BLaER1 (cell line): ENCODE measurements at regions not wholly inside any gene's neighbourhood (a gene's known extent, or its start where the extent isn't known, plus 50 kb on each side); places are given as distances from the start of the nearest gene placed in this dataset.

Source experiments
- H3K27ac ChIP-seq: shearing (Covaris generic); formaldehyde crosslinking; 2 replicates; pipeline ENCODE4 v1.8.1; 2022
- H3K27me3 ChIP-seq: shearing (Covaris generic); formaldehyde crosslinking; 2 replicates; pipeline ENCODE4 v1.8.1; 2022
- H3K36me3 ChIP-seq: shearing (Covaris generic); formaldehyde crosslinking; 2 replicates; pipeline ENCODE4 v1.8.1; 2022
- H3K4me1 ChIP-seq: shearing (Covaris generic); formaldehyde crosslinking; 2 replicates; pipeline ENCODE4 v1.8.1; 2022
- H3K4me2 ChIP-seq: shearing (Covaris generic); formaldehyde crosslinking; 2 replicates; pipeline ENCODE4 v1.8.1; 2022
- H3K4me3 ChIP-seq: shearing (Covaris generic); formaldehyde crosslinking; 2 replicates; pipeline ENCODE4 v1.8.1; 2022
- H3K9ac ChIP-seq: shearing (Covaris generic); formaldehyde crosslinking; 2 replicates; pipeline ENCODE4 v1.8.1; 2022
- H3K9me3 ChIP-seq: shearing (Covaris generic); formaldehyde crosslinking; 2 replicates; pipeline ENCODE4 v1.8.1; 2022
- H4K20me1 ChIP-seq: shearing (Covaris generic); formaldehyde crosslinking; 2 replicates; pipeline ENCODE4 v1.8.1; 2022
- Cebpa-rat ChIP-seq: shearing (Covaris generic); IDR thresholded peaks from 2 replicates; pipeline ENCODE4 v1.8.1; 2022

DNA sequence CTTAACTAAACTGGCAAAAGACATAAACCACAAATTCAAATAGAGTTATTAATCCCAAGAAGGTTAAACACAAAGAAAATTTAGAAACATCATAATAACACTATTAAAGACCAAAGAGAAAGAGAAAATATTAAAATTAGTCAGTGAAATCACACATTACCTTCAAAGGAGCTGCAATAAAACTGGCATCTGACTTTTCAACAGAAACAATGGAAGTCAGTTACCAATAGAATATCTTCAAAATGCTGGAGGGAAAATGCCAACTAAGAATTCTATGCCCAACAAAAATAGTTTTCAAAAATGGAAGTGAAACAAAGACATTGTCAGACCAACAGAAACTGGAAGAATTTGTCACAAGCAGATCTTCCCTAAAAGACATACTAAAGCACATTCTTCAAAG, 68.7 kb upstream of the RNF7 start:
- Histone ChIP-seq H3K4me1 (no peaks in the 10 kb centered on the region), H3K4me2 (no peak overlapping the region), H3K36me3 (no peaks in the 10 kb centered on the region), H3K27me3 (no peaks in the 10 kb centered on the region), H3K4me3 (no peak overlapping the region), H3K27ac (no peak overlapping the region), H4K20me1 (no peaks in the 10 kb centered on the region), H3K9ac (no peak overlapping the region), H3K9me3 (peaks cover 42% of the 10 kb centered on the region)
- TF ChIP-seq Cebpa-rat, result no peak

DNA sequence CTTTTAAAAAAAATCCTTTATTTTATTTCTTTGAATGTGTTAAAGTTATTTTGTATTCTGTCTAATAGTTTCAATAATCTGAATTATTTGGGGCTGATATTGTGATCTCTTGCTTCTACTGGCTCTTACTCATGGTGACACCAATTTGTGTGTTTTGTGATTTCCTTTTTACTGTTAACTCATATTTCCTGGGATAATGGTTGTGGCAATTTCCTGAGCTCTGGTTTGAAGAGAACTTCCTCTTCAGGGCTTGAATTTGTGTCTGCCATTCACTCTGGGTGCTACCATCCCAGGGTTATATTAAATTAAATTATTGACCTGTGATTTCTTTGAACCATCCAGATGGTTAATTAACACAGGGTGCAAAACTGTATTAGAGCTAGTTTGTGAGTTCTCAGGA, 60.4 kb upstream of the RNF7 start:
- no peak for TF ChIP-seq Cebpa-rat
- Histone ChIP-seq H3K4me3 (no peak overlapping the region), H3K9ac (no peak overlapping the region), H3K27me3 (no peaks in the 10 kb centered on the region), H3K36me3 (no peaks in the 10 kb centered on the region), H3K4me1 (peaks cover 24% of the 10 kb centered on the region), H3K9me3 (peaks cover 14% of the 10 kb centered on the region), H4K20me1 (no peaks in the 10 kb centered on the region), H3K4me2 (no peak overlapping the region), H3K27ac (no peak overlapping the region)

DNA sequence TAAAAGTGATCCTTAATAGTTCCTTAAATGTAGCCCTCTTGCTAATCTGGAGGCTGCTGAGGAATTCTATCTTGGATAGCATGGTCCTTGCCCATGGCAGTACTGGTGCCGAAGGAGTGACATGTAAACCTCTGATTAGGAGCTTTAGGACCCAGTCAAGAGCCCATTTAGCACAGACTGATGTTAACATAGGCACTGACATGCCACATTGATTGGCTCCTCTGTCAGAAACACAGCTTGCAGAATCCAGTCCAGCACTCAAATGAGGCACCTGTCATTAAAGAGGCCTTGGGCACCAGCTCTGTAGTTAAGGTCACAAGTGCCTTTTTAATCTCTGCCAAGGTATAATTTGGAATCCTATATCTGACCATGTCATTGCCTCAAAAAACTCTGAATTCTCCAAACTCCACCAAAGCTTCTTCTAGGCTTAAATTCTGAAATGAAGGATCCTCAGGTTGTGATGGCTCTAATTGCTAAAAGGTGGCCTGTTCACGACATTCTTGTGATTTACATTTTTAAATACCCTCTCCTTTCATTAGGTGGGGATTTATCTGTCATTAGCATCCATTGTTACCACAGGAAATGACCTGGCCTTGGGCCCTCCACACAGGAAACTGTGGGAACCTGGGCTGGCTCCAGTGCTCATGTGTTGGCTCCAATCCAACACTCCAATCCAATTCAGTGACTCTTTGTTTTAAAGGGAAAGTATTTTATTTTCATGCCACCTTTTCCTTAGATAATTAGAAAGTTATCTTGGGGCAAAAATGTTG, 57.3 kb upstream of the RNF7 start:
- peaks cover 14% of the 10 kb centered on the region for H3K9me3 ChIP-seq
- no peaks in the 10 kb centered on the region for H3K27me3 ChIP-seq
- no peaks in the 10 kb centered on the region for H3K36me3 ChIP-seq
- H3K4me2 ChIP-seq, result peak overlapping the region; percentile 50
- peaks cover 24% of the 10 kb centered on the region for H3K4me1 ChIP-seq
- no peak for TF ChIP-seq Cebpa-rat
- no peak overlapping the region for H3K27ac ChIP-seq
- H4K20me1 ChIP-seq, result no peaks in the 10 kb centered on the region
- no peak overlapping the region for H3K9ac ChIP-seq
- no peak overlapping the region for H3K4me3 ChIP-seq

DNA sequence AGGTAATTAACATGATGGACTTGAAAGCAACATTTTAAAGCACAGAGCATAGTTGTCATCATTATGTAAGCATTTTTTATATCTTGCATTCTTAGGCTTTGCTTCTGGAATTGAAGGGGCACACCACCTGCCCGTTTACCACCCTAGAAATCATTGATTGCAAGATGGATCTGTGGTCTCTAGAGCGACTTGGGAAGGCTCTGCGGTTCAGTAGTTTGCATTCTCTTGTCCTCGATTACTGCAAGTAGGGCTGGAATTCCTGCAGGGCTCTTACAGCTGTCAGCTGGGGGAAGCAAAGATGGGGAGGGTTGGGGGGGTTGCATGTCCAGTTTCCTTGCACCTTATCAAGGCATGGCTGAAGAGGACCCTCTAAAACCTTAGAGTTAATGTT, 56.7 kb upstream of the RNF7 start:
- Histone ChIP-seq H3K4me2 (peak overlapping the region; percentile 50), H3K9ac (no peak overlapping the region), H3K4me3 (no peak overlapping the region), H3K4me1 (peaks cover 24% of the 10 kb centered on the region), H3K27ac (no peak overlapping the region), H3K27me3 (no peaks in the 10 kb centered on the region), H3K9me3 (peaks cover 14% of the 10 kb centered on the region), H3K36me3 (no peaks in the 10 kb centered on the region), H4K20me1 (no peaks in the 10 kb centered on the region)
- TF ChIP-seq Cebpa-rat, result no peak

DNA sequence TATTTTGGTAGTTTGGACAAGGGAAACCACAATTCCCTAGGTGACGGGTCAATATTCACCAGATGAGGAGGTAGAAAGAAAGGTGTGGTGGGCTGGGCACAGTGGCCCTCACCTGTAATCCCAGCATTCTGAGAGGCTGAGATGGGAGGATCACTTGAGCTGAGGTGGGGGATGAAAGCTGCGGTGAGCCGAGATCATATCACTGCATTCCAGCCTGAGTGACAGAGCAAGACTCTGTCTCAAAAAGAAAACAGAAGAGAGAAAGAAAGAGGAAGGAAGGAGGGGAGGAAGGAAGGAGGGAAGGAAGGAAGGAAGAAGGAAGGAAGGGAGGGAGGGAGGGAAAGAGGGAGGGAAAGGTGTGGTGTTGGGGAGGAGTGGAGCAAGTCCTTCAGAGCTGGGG, 56.1 kb upstream of the RNF7 start:
- Histone ChIP-seq H3K4me1 (peaks cover 24% of the 10 kb centered on the region), H3K27ac (no peak overlapping the region), H3K27me3 (no peaks in the 10 kb centered on the region), H3K36me3 (no peaks in the 10 kb centered on the region), H3K4me3 (no peak overlapping the region), H3K9ac (no peak overlapping the region), H3K9me3 (peaks cover 14% of the 10 kb centered on the region), H4K20me1 (no peaks in the 10 kb centered on the region), H3K4me2 (peak overlapping the region; percentile 50)
- no peak for TF ChIP-seq Cebpa-rat

DNA sequence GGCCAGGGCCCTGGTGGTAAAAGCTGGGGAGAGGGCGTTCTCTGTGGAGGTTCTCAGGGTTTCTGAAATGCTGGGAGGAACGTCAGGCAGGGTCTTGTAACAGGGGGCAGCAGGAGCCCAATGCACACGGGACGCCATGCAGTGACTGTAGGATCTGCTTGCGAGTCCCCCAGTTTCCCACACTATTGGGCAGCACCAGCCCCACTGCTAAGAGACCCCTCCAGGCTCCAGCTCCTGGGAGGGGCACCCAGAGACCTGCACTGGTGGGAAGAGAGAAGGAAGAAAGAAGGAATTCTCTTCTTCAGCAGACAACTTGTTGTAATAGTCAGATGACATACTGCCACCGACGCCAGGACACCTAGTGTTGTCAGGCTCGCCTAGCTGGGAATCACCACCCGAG, 55.2 kb upstream of the RNF7 start:
- no peak for TF ChIP-seq Cebpa-rat
- peaks cover 24% of the 10 kb centered on the region for H3K4me1 ChIP-seq

DNA sequence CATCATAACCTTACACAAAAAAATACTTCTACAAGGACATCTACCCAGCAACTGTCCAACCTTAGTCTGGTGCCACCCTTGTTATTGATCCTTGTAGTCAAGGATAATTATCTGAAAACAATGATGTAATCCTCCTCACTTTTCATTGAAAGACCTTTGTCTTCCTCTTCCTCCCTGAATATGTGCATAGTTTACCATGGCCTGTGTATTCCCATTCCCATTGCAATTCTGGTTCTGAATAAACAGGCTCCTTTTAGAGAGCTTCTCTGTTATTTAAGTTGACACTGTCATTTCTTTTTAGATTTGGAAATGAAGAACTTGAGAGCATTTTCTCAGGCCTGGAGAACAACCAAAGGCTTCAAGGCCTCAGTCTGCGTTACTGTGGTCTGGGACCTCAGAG, 53.3 kb upstream of the RNF7 start:
- Histone ChIP-seq H3K4me3 (no peak overlapping the region), H3K4me1 (peaks cover 17% of the 10 kb centered on the region)

More for the DNA sequence above, 55.2 kb upstream of the RNF7 start:
- Histone ChIP-seq H3K9ac (no peak overlapping the region), H3K36me3 (no peaks in the 10 kb centered on the region), H3K27ac (no peak overlapping the region), H3K4me2 (no peak overlapping the region), H4K20me1 (no peaks in the 10 kb centered on the region), H3K27me3 (no peaks in the 10 kb centered on the region), H3K9me3 (peaks cover 14% of the 10 kb centered on the region), H3K4me3 (no peak overlapping the region)

DNA sequence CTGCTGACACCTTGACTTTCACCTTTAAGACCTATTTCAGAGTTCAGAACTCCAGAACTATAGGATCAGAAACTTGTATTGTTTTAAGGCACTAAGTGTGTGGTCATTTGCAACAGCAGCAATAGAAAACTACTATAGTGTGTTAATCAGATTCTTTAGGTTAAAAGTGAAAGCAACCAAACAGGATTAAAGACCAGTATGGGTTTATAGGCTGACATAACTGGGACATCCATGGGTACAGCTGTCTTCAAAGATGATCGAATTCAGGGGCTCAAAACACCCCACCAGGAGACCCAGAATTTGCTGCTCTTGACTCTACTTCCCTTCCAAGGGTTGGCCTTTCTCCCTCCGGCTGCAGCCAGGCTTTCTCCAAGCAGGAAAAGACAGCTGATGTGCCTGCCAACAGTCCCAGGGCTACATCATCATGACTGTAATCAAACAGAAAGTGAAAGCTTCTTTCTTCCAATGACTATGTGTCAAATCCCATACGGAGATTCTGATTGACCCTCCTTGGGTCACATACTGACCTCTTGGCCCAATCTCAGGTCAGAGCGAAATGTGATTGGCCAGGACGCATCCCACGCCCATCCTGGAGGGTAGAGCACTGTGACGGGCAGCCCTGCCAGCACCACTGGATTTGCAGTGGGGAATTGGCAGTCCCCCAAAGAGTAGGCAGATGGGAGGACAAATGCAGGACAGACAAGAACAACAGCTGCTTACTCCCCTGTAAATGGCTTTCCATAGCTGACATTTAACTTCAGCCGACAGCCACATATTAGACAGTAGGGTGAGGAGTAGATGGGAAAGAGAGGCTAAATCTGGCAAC, 51.4 kb upstream of the RNF7 start:
- Histone ChIP-seq H3K27ac (no peak overlapping the region), H3K4me2 (peak overlapping the region; percentile 27), H3K27me3 (no peaks in the 10 kb centered on the region), H3K4me3 (no peak overlapping the region), H3K9ac (no peak overlapping the region), H3K9me3 (0 out of 2 replicates have a peak, but pooled peaks cover 1% of the 10 kb centered on the region), H4K20me1 (no peaks in the 10 kb centered on the region), H3K4me1 (peaks cover 4% of the 10 kb centered on the region), H3K36me3 (no peaks in the 10 kb centered on the region)
- no peak for TF ChIP-seq Cebpa-rat

More for the DNA sequence above, 53.3 kb upstream of the RNF7 start:
- H3K36me3 ChIP-seq, result no peaks in the 10 kb centered on the region
- no peaks in the 10 kb centered on the region for H4K20me1 ChIP-seq
- no peaks in the 10 kb centered on the region for H3K27me3 ChIP-seq
- H3K9me3 ChIP-seq, result peaks cover 6% of the 10 kb centered on the region; the same call in 1 of the 2 replicates
- H3K9ac ChIP-seq, result no peak overlapping the region
- no peak for TF ChIP-seq Cebpa-rat
- H3K4me2 ChIP-seq, result no peak overlapping the region
- H3K27ac ChIP-seq, result no peak overlapping the region
